C4-2B (cell line): ENCODE measurements at regions not wholly inside any gene's neighbourhood (a gene's known extent, or its start where the extent isn't known, plus 50 kb on each side); places are given as distances from the start of the nearest gene placed in this dataset.

Experiments used
- ZFX ChIP-seq: fragments of 450-650 bp; IDR thresholded peaks from 2 replicates; pipeline ENCODE4 v1.6.1; 2017
- TF ChIP-seq, protein P1 (sequence below): fragments of 450-650 bp; conservative IDR thresholded peaks from 2 replicates; pipeline ENCODE4 v1.5.1; 2017; ENCODE audit warnings: mild to moderate bottlenecking

DNA sequence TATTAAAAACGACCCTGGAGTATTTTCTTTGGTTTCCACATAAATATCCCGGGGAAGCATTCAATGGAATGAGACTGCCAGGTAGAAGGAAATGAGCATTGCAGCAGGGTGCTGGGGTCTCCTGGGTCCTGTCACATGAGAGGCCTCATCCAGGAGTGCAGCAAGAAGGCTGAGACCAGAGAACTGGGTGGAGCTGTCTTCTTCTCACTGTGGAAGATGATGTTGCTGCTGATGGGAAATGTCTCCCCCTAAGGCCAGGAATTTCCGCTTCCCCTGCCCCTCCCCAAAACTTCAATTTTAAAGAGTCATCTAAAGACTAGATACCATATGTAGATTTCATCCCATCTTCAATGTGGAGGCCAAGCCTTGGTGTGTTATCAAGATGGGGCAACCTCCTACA, 95.2 kb upstream of the SIX2 start:
- TF ChIP-seq, protein P1, sequence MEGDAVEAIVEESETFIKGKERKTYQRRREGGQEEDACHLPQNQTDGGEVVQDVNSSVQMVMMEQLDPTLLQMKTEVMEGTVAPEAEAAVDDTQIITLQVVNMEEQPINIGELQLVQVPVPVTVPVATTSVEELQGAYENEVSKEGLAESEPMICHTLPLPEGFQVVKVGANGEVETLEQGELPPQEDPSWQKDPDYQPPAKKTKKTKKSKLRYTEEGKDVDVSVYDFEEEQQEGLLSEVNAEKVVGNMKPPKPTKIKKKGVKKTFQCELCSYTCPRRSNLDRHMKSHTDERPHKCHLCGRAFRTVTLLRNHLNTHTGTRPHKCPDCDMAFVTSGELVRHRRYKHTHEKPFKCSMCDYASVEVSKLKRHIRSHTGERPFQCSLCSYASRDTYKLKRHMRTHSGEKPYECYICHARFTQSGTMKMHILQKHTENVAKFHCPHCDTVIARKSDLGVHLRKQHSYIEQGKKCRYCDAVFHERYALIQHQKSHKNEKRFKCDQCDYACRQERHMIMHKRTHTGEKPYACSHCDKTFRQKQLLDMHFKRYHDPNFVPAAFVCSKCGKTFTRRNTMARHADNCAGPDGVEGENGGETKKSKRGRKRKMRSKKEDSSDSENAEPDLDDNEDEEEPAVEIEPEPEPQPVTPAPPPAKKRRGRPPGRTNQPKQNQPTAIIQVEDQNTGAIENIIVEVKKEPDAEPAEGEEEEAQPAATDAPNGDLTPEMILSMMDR, result no peak
- no peak for TF ChIP-seq ZFX
